Testis (tissue), 2 donors: ENCODE measurements at regions not wholly inside any gene's neighbourhood (a gene's known extent, or its start where the extent isn't known, plus 50 kb on each side); places are given as distances from the start of the nearest gene placed in this dataset.

Experiments used
- DNase-seq: peaks from one replicate; pipeline ENCODE4 v3.0.0-alpha.2; 2019
- H3K27ac ChIP-seq, 2 donors: fragments of 200-600 bp; sonication (generic); one replicate each; pipeline ENCODE4 v1.5.1; 2019
- H3K27me3 ChIP-seq: fragments of 200-600 bp; sonication (generic); one replicate; pipeline ENCODE4 v1.5.1; 2019
- H3K36me3 ChIP-seq: fragments of 200-600 bp; sonication (generic); one replicate; pipeline ENCODE4 v1.5.1; 2017; ENCODE audit warnings: low read depth; ENCODE audit errors: missing control alignments
- H3K4me1 ChIP-seq: fragments of 200-600 bp; sonication (generic); one replicate; pipeline ENCODE4 v1.5.1; 2019
- H3K4me3 ChIP-seq, 2 donors: fragments of 200-600 bp; sonication (generic); one replicate each; pipeline ENCODE4 v1.5.1; 2017 to 2019
- H3K9me3 ChIP-seq: fragments of 200-600 bp; sonication (generic); one replicate; pipeline ENCODE4 v1.5.1; 2017
- POLR2A ChIP-seq: fragments of 450-650 bp; IDR thresholded peaks from one replicate; pipeline ENCODE4 v1.6.1; 2017; ENCODE audit warnings: antibody characterized with exemption, mild to moderate bottlenecking, moderate library complexity
- WGBS, 2 donors: methylation state at CpG; one replicate each; pipeline ENCODE4 v1.1.5; 2018; 5-methylcytosine and 5-hydroxymethylcytosine counted together
- intact Hi-C: fragments of 100-400 bp; cut with DNase I; formaldehyde crosslinking; loops from one replicate; pipeline ENCODE4 v1.15.1; 2023; ENCODE audit warnings: low total_unique reads
- small RNA-seq, 2 donors: library from RNA; depleted of rRNA; stranded (forward); fragments of <200 nt; gene quantifications; one replicate each; pipeline ENCODE3, GENCODE V24; 2016
- TF ChIP-seq, protein P1 (sequence below), 3 experiments: fragments of 450-650 bp in 2 of 3; fragments of 200-600 bp in 1 of 3; sonication (generic) in 1 of 3; IDR thresholded peaks; one replicate each; pipeline ENCODE4 v1.5.1; 2016 to 2019; ENCODE audit warnings: antibody characterized with exemption in 3 of 3, mild to moderate bottlenecking in 2 of 3, moderate library complexity in 1 of 3

DNA sequence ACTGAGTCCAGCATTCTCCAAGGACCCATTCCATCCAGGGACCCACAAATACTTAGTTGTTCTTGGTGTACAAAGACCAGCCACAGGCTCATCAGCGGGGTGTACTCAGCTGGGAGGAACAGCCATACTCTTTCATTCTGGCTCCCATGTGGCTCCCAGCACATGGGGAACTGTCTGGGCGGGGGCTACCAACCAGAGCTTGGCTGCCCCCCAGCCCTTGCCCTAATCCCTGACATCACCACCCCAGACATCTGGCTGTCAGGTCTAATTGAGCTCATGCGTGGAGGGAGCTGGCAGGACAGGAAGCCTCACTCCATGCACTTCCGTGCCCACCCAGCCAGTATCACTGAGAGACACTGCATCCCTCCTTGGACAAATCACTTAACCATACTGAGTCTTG lies 283.6 kb downstream of the DYSF start:
- WGBS, 2 donors = 87 to 100% methylated on average over 2 to 4 of the region's 4 CpGs
- H3K27me3 ChIP-seq = no peaks in the 10 kb centered on the region
- no peak for TF ChIP-seq POLR2A
- TF ChIP-seq, protein P1, sequence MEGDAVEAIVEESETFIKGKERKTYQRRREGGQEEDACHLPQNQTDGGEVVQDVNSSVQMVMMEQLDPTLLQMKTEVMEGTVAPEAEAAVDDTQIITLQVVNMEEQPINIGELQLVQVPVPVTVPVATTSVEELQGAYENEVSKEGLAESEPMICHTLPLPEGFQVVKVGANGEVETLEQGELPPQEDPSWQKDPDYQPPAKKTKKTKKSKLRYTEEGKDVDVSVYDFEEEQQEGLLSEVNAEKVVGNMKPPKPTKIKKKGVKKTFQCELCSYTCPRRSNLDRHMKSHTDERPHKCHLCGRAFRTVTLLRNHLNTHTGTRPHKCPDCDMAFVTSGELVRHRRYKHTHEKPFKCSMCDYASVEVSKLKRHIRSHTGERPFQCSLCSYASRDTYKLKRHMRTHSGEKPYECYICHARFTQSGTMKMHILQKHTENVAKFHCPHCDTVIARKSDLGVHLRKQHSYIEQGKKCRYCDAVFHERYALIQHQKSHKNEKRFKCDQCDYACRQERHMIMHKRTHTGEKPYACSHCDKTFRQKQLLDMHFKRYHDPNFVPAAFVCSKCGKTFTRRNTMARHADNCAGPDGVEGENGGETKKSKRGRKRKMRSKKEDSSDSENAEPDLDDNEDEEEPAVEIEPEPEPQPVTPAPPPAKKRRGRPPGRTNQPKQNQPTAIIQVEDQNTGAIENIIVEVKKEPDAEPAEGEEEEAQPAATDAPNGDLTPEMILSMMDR (IDR thresholded peaks at IDR 0.05) = no peak
- H3K4me1 ChIP-seq = no peaks in the 10 kb centered on the region
- no peaks in the 10 kb centered on the region for H3K36me3 ChIP-seq
- H3K4me3 ChIP-seq = no peak overlapping the region
- no peaks in the 10 kb centered on the region for H3K9me3 ChIP-seq
- intact Hi-C loops = no loop called here
- DNase-seq = no peak
- H3K27ac ChIP-seq = no peak overlapping the region

DNA sequence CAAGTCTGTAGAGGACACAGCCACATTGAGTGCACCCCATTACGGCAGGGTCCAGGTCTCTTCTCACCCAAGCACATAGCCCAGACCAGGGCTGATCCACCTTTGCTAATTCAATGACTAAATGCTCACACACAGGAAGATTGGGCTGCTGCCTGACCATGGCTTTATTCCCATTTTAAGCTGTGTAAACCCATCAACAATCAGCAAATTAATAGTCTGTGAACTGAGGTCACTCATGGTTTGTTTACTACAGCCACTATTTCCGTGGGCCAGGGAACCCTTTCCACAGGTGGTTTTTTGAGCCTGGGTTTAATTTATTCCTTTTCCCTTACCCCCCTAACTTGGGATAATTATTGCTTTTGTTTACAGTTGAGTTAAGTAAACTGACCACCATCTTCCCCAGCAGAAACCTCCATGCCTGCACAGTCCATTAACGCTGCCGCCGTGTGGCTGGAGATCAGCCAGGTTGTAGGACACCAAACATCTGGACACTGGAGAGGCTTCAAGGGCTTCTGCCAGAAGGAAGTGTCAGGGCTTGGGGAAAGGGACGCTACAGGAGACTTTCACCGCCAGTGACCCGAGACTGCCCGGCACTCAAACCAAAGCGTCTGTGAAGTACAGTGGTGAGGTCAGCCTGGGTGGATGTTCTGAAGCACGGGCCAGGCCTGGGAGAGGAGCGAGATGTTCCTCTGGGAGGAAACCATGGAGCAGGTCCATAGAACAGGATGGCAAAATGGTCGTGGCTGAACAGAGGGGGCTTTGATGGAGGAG lies 282.9 kb downstream of the DYSF start:
- Histone ChIP-seq H3K27me3 (no peaks in the 10 kb centered on the region), H3K36me3 (no peaks in the 10 kb centered on the region), H3K27ac (no peak overlapping the region), H3K4me1 (no peaks in the 10 kb centered on the region), H3K4me3 (no peak overlapping the region), H3K9me3 (no peaks in the 10 kb centered on the region)
- no peak for TF ChIP-seq POLR2A
- TF ChIP-seq, protein P1 (IDR thresholded peaks at IDR 0.05) = no peak
- 57 to 73% methylated on average over 13 of the region's 13 CpGs for WGBS, 2 donors
- no peak for DNase-seq
- intact Hi-C loops = no loop called here

Small RNA genes lying in the stretch of these regions (small RNA-seq; reads per million reads assigned to genes)
- 0 reads per million in 2 donors for gene RPS20P10
